ENCODE measurements at regions not wholly inside any gene's neighbourhood (a gene's known extent, or its start where the extent isn't known, plus 50 kb on each side); places are given as distances from the start of the nearest gene placed in this dataset.
"Not testable (repeated sequence)": the region's sequence is repeated elsewhere in the genome, so short reads cannot be mapped to it uniquely, and the experiment has no call there.

DNA sequence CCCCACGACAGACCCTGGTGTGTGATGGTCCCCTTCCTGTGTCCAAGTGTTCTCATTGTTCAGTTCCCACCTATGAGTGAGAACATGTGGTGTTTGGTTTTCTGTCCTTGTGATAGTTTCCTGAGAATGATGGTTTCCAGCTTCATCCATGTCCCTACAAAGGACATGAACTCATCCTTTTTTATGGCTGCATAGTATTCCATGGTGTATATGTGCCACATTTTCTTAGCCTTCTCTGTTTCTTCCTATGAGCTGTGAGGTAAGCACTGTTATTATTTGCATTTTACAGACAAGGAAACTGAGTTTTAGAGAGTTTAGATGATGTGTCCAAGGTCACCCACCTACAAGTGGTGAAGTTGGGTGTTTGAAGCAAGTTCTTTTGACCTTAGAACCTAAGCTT is 51.1 kb upstream of the BNC1 start:
- DNase-seq: not testable (repeated sequence)

DNA sequence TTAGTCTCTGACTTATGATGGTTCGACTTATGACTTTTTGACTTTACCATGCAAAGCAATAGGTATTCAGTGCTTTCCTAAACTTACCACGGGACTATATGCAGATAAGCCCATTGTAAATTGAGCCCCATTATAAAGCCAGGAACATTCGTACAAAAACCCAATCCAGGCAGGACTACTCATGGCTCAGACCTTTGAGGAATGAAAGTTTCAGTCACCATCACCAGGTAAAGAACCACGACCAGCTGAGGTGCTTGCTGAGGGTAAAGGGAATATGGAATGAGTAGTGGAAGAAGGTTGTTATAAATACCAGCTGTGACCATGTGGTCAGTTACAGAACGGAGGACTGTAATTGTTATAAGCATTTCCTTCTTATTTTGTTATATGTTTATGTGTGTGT is 54.9 kb upstream of the BNC1 start:
- DNase-seq: no peak

DNA sequence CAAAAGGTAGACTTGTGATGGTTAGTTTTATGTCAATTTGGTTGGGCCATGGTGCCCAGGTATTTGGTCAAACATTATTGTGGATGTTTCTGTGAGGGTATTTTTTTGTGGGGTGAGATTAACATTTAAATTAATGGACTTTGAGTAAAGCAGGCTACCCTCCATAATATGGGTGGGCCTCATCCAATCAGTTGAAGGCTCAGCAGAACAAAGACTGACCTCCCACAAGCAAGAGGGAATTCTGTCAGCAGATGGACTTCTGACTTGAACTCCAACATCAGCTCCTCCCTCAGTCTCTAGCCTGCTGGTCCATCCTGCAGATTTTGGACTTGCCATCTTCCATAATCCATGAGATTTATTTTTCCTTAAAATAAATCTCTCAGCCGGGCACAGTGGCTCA is 55.6 kb upstream of the BNC1 start:
- DNase-seq: no peak

DNA sequence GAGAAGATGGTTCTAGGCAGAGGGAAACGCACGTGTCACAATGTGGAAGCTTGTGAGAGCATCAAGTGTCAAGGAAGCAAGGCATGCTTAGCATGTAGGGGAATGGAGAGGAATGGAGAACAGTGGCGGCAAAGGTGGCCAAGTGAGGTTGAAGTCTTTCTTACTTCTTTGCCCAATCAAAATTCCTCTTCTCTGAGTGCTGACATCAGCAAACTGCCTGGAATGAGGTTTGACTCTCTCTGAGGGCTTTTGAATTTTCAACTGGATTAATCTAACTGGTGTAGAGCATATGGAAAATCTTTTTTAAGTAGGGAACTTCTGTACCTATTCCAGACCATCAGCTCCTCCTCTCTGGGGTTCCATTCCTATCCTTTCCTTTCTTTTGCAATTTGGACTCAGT is 61.9 kb upstream of the BNC1 start:
- no peak for DNase-seq

DNA sequence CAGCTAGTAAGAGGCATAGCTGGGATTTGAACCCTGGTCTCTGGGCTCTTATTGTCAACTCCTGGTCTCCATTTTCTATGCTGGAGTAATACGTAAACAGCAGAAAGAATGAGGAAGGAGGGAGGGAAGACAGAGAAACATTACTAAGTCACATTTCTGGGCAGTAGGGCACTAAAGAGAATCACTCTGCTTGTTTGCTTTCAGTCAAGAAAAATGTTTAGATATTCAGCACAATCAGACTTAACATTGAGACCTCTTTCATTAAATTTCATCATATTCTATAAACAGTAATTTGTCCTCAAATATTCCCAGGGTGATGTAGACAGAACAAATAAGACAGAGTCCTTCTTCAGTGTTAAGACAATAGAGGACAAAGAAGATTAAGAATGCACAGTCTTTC is 67.7 kb upstream of the BNC1 start:
- no peak for DNase-seq

DNA sequence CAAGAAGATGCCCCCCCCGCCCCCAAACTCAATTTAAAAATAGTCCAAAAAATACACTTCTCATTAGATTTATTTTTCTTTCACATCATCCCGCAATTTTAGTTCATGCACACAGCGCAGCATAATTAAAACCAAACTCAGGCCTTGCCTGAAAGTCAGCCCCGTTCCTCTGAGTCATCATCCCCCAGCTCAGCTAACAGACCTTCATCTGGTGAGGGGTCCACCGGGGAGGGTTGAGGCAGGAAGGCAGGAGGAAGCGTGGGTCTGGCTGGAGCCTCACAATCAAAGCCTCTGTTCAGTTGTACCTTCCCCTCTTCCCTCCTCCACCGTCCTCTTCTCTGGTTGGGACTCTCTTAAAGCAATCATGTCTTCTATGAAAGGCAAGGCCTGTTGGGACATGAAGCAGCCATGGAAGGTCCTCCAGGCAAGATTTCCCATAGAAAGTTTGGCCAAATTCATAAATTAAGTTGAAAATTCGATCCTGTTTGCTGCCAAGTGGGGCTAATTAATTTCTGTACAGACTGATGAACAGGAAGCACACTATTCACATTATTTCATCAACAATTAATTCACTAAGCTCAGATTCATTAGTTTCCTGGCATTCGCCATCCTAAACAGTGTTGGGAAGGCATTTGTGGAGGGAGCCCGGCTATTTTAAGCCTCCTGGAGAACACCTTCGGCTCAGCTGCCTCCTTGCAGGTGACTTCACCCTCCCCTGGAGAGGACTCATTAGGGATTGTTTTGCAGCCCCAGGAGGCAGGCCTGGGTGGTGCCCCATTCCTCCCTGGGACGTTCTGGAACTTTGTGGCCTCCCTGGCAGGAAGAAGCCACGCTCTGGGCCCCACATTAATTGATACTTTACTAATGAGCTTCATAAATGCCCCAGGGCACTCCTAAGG is 72.3 kb upstream of the BNC1 start:
- DNase-seq: no peak

DNA sequence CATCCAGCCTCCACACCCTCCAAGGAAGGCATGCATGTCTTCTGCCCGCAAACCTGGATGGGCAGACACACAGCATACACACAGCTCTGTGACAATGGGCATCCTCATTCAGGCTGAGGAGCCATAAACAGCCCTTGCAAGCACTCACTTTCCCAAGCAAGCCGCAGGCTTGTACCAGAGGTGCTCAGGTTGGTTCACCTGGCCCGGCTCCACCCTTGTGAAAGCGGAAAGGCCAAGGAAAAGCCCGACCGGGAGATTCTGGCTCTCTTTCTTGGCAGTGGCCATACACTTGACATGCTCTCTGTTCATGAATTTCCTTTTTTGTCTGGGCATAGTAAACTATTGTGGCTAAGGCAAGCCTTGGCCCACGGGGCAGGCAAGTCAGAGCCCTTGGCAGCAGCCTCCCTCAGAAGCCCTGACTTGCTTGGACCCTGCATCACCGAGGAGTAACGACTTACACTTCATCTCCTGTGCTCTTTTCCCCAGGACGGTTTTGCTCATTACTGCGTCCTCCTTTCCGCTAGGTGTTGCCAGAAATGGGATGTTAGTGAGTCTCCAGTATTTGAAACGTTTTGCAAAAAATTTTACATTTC is 74.6 kb upstream of the BNC1 start:
- no peak for DNase-seq

DNA sequence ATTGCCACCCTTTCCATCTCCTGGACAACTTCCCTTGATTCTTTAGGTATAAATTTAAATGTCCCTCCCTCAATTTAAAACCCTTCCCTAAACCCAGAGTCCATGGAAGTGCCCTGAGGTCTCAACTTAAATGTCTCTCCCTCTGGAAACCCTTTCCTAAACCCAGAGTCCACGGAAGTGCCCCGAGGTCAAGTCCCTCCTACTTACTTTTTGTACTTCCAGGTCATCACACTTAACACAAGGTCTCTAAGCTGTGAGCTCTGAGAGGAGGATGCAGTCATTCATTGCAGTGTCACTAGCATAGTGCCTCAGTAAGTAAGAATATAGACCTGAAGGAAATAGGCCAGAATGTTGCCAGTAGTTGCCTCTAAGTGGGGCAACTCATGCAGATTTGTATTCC is 78.2 kb upstream of the BNC1 start:
- DNase-seq: no peak

DNA sequence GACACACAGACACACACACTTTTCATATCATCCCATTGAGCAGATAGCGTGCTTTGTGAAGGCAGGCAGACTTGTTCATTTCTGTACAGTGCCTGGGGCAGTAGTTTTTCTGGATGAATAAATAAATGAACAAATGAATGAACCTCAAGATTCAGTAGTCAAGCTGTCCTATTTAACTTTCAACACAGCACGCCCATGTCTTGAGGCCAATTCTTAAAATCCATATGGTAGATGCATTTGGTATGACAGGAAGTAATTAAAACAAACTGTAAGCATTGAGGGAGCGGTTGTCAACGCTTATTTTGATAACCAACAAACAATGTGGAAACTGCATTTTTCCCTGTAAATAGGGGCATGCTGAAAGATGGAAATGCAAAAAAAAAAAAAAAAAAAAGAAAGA is 80.0 kb upstream of the BNC1 start:
- DNase-seq: no peak

DNA sequence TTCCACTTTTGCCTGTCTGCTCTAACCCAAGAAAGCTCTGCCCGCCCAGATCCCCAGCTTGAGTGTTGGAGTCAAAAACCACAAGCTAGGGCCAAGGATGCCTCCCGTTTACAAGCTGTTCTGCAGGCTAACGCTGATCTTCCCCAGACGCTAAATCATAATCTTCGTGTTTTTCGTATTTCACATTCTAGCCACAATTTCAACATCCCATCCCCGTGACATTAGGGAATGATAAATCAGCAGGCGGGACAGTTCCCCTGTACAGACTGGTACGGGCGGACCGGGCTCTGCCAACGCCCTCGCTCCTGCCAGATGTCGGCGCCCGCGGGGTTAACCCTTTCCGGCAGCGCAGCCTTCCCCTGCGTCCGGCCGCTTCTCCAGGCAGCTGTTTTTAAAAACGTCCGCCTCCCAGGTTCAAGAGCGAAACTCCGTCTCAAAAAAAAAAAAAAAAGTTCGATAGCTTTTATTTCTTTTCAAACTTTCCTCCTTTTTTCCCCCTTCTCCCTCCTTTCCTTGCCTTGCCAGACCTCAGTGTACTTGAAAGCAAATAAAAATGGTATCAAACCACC is 81.0 kb upstream of the BNC1 start:
- DNase-seq: no peak

DNA sequence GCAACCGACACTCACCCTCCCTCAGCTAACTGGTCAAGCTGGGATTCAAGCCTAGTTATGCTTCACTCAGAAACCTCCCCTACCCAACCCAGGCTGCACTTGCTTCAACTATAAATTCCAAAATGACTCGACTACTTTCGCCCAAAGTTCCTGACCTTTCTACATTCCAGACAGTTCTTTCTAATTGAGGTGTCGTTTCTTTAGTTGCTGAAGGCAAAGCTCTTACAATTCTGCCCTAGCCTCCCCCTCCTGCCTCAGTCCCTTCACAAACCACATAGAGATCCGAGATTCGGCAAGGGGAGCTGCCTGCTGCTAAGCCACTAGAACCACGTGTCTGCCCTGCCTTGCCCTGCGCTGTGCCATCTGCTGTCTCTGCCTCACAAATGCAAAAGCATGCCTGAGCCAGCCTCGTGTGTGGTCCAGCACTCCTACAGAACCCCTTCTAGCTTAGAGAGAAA is 74.7 kb upstream of the SH3GL3 start:
- no peak for DNase-seq

DNA sequence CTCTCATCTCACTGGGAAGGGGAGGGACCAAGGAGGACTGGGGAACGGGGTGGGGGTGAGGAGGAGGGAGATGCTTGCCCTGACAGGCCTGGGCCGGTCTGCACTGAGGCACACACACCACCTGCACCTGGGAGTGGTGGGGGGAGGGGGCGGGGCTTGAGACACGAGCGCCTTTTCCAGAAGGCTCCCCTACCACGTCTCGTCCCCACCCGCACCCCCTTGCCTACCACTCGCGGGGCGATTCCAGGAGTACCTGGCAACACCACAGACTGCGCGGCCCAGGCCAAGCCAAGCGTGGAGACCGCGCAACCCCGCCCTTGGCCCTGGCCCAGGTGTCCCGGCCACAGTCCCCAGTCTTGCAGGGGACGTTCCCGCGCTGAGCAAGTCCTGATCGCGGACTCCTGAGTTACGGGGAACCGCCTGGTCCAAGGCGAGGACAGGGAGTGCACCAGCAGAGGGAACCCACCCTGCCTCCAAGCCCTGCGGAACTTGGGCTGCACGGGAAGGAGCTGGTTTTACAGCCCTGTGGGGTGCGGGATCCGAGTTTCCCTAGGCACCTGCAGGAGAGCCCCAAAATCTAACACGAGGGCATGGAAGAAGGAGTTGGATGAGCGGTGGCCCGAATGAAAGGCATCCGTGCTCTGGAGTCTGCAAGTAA is 68.1 kb upstream of the SH3GL3 start:
- no peak for DNase-seq

DNA sequence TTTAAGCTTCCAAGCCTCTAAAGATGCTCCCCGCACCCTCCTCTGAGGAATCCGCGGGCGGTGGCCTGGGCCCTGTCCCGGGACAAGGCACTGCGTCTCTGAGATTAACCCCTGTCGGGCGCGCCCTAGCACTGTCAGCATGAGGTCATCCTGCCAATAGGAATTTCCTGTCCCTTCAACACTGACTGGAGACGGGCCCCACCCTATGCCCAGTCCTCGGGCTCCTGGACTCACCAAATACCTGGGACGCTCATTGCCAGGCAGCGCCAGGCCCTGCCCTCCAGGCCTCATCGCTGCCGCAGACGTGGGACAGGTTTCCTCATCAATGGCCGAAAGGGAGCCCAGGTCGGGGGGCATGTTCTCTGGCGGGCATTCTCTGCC is 67.6 kb upstream of the SH3GL3 start:
- DNase-seq: no peak

DNA sequence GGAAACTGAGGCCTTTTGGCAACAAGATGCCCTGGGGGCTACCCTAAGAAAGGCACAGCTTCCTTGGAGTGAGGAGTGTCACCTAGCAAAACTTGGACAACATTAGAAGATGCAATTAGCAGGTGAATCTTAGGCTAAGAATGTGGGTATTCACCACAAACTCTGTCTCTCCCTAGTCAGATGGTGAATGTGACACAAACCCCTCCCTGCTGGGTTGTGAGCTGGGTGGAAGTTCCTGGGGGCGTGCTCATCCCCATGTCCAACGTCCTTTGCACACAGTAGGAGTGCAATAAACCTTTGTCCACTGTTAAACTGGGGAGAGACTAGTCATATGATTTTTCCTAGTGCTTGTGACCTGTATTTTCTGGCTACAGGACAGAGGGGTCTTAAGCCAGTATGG is 67.1 kb upstream of the SH3GL3 start:
- no peak for DNase-seq

DNA sequence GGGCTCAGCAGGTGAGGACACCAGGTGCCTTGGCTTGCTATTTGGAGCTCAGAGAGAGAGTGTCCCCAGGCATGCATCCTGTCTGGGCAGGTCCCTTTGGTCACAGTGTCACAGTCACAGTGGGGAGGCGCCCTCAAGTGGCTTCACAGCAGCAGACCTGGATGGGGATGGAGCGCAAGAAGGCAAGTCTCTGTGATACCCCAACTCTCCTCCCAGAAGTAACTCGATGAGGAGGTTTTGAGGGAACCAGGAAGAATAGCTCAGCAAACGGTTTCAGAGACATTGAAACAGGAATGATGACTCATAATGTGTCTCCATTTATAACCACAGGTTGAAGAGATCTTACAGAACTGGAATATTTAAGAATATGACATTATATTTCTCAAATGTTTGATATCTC is 66.5 kb upstream of the SH3GL3 start:
- DNase-seq: peak; percentile 2 to 22

DNA sequence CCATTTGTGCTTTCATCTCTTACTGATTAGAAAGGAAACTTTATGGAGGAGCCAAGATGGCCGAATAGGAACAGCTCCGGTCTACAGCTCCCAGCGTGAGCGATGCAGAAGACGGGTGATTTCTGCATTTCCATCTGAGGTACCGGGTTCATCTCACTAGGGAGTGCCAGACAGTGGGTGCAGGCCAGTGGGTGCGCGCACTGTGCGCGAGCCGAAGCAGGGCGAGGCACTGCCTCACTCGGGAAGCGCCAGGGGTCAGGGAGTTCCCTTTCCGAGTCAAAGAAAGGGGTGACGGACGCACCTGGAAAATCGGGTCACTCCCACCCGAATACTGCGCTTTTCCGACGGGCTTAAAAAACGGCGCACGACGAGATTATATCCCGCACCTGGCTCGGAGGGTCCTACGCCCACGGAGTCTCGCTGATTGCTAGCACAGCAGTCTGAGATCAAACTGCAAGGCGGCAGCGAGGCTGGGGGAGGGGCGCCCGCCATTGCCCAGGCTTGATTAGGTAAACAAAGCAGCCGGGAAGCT is 63.5 kb upstream of the SH3GL3 start:
- DNase-seq: peak in 1 of 2 experiments; percentile 6

DNA sequence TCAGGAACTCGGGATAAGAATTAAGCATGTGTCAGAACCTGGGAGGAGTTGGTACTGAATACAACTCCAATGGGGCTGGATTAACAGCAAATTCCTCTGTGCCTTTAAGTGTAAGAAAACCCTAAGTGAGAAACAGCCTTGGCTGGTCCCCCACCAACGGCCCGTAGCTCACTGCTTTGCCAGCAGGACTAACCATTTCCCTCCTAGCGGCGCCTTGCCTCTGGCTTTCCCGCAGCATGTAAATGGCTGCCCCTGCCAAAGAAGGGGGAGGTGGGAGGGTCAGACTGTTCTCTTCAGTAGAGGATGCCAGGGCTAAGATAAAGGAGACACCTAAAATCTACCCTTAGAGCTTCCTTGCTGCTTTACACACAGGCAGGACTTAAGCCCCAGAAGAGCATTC is 51.0 kb upstream of the SH3GL3 start:
- no peak for DNase-seq
